ENCODE measurements at regions not wholly inside any gene's neighbourhood (a gene's known extent, or its start where the extent isn't known, plus 50 kb on each side); places are given as distances from the start of the nearest gene placed in this dataset.

GRCh38 chrX:69238887-69239231 lies 73.6 kb upstream of the PJA1 start:
- no peak for TF ChIP-seq CTCF (IDR thresholded peaks at IDR 0.05)
- TF ChIP-seq POLR2A (IDR thresholded peaks at IDR 0.05): no peak
